ENCODE measurements at regions not wholly inside any gene's neighbourhood (a gene's known extent, or its start where the extent isn't known, plus 50 kb on each side); places are given as distances from the start of the nearest gene placed in this dataset.
A peak's percentile ranks its signal among the peaks of the same experiment; 100 is the strongest.

DNA sequence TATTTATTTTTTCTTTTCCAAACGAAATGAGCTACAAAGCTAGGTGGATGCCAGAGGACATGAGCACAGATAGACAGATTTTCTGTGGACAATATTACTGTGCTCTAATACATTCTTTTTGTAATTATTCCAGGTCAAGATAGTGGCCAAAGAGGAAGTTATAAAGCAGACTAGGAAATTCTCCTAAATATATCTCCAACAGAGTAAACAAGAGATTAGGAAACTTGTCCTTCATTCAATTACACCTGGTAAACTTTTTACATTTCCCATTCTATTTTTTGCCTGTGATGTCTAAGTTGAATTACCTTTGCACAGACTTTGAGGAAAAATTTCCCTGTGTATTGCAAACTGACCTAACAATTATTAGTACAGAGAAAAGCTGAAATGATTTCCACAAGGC lies 905.5 kb upstream of the PCDH20 start:
- no peaks in the 10 kb centered on the region for H4K20me1 ChIP-seq (ENCODE audit: insufficient read depth, poor library complexity, severe bottlenecking)
- H3K36me3 ChIP-seq (replicated peaks; ENCODE audit: insufficient read depth, low read depth), result no peaks in the 10 kb centered on the region
- no peaks in the 10 kb centered on the region for H3K9me2 ChIP-seq (replicated peaks; ENCODE audit: insufficient read depth)
- no peaks in the 10 kb centered on the region for H3K27me3 ChIP-seq
- H3K27ac ChIP-seq, result no peak overlapping the region
- H3K9me3 ChIP-seq (ENCODE audit: low read depth), result no peaks in the 10 kb centered on the region
- H3K4me1 ChIP-seq (ENCODE audit: insufficient read depth), result no peaks in the 10 kb centered on the region
- no peak overlapping the region for H3K4me3 ChIP-seq
- no peak overlapping the region for H2AFZ ChIP-seq
- H3K4me2 ChIP-seq, result no peak overlapping the region
- DNase-seq (ENCODE audit: low spot score), result no peak
- 9% methylated on average over 1 of the region's 1 CpG for WGBS (ENCODE audit: low lambda C conversion rate, missing lambda C conversion rate)
- no peak for TF ChIP-seq EZH2 (IDR thresholded peaks at IDR 0.05; ENCODE audit: borderline replicate concordance)
- TF ChIP-seq, protein P1, sequence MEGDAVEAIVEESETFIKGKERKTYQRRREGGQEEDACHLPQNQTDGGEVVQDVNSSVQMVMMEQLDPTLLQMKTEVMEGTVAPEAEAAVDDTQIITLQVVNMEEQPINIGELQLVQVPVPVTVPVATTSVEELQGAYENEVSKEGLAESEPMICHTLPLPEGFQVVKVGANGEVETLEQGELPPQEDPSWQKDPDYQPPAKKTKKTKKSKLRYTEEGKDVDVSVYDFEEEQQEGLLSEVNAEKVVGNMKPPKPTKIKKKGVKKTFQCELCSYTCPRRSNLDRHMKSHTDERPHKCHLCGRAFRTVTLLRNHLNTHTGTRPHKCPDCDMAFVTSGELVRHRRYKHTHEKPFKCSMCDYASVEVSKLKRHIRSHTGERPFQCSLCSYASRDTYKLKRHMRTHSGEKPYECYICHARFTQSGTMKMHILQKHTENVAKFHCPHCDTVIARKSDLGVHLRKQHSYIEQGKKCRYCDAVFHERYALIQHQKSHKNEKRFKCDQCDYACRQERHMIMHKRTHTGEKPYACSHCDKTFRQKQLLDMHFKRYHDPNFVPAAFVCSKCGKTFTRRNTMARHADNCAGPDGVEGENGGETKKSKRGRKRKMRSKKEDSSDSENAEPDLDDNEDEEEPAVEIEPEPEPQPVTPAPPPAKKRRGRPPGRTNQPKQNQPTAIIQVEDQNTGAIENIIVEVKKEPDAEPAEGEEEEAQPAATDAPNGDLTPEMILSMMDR (IDR thresholded peaks at IDR 0.05; ENCODE audit: poor library complexity), result no peak
- no peak for TF ChIP-seq EZH2phosphoT487 (IDR thresholded peaks at IDR 0.05; ENCODE audit: low read depth, severe bottlenecking, unreplicated experiment)
- no peaks in the 10 kb centered on the region for H3K79me2 ChIP-seq

DNA sequence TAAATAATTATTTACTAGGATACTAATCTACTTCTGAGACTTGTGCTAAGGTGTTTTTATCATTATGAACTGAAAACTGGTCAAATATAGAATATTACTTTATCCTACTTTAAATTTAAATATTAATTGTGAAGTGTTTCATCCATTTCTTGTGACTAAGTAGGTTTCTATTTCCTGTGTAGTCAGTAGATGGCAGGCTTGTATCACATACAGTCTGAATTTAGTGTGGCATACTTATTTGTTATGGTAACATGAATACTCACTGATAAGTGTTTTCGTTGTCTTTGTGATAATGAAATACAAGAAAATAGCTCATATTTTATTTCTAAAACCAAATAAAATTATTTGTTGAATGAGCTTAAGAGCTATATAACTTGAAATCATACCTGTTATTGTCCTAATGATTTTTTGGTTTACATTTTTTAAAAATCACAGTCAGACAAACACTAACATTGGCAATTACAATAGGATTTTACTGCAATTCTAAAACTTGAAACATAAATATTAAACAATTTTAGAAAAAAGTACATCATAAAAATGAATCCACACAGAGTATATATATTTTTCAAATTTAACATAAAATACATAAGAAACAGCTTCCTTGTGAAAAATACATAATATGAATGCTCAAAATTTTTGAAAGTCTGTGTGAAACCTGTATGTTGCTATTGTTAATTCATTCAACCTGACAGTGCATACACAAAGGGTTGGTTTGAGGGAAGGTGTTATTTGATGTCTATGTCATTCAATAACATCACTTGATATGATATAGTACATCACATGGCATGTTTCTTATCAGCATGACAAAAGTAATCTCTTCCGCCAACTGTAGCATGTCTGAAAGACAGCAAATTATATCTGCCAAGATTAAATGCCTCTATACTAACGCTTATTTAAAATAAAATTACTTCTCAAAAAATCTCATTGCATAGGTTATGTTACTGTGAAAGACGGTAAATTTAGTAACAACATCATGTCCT lies 904.8 kb upstream of the PCDH20 start:
- Histone ChIP-seq H3K27ac (no peak overlapping the region), H4K20me1 (ENCODE audit: insufficient read depth, poor library complexity, severe bottlenecking) (no peaks in the 10 kb centered on the region), H3K36me3 (replicated peaks; ENCODE audit: insufficient read depth, low read depth) (no peaks in the 10 kb centered on the region), H3K79me2 (no peaks in the 10 kb centered on the region), H3K9me3 (ENCODE audit: low read depth) (no peaks in the 10 kb centered on the region), H3K4me1 (ENCODE audit: insufficient read depth) (no peaks in the 10 kb centered on the region), H3K4me2 (no peak overlapping the region), H2AFZ (no peak overlapping the region), H3K9me2 (replicated peaks; ENCODE audit: insufficient read depth) (no peaks in the 10 kb centered on the region), H3K4me3 (no peak overlapping the region), H3K27me3 (no peaks in the 10 kb centered on the region)
- 43% methylated on average over 4 of the region's 4 CpGs for WGBS (ENCODE audit: low lambda C conversion rate, missing lambda C conversion rate)
- no peak for TF ChIP-seq EZH2 (IDR thresholded peaks at IDR 0.05; ENCODE audit: borderline replicate concordance)
- TF ChIP-seq, protein P1 (IDR thresholded peaks at IDR 0.05; ENCODE audit: poor library complexity), result peak; percentile 83
- DNase-seq (ENCODE audit: low spot score), result peak; percentile 48

DNA sequence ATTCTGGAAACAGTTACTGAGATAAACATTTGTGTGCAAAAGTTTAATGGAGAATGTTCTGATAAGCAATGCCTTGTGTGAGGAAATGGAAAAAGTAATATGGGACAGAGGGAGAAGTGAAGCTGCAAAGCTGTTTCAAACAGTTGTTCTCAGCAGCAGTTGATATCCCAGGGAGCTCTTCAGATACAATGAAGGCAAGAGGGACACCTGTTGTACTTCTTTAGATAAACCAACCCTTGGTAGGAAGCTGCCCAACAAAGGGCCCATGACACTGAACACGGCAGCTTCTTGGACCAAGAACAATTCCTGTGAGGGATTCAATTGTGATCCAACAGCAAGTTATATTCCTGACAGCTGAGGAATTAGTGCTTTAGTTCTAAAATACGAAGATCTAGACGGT lies 894.3 kb upstream of the PCDH20 start:
- TF ChIP-seq EZH2 (IDR thresholded peaks at IDR 0.05; ENCODE audit: borderline replicate concordance), result no peak
- TF ChIP-seq, protein P1 (IDR thresholded peaks at IDR 0.05; ENCODE audit: poor library complexity), result no peak
- no peak for TF ChIP-seq EZH2phosphoT487 (IDR thresholded peaks at IDR 0.05; ENCODE audit: low read depth, severe bottlenecking, unreplicated experiment)
- no peaks in the 10 kb centered on the region for H3K79me2 ChIP-seq
- no peak overlapping the region for H2AFZ ChIP-seq
- H3K9me2 ChIP-seq (replicated peaks; ENCODE audit: insufficient read depth), result no peaks in the 10 kb centered on the region
- H3K27me3 ChIP-seq, result no peaks in the 10 kb centered on the region
- no peaks in the 10 kb centered on the region for H3K36me3 ChIP-seq (replicated peaks; ENCODE audit: insufficient read depth, low read depth)
- WGBS (ENCODE audit: low lambda C conversion rate, missing lambda C conversion rate), result 88% methylated on average over 3 of the region's 3 CpGs
- H3K4me2 ChIP-seq, result no peak overlapping the region
- H3K9me3 ChIP-seq (ENCODE audit: low read depth), result no peaks in the 10 kb centered on the region
- no peak for DNase-seq (ENCODE audit: low spot score)
- no peaks in the 10 kb centered on the region for H3K4me1 ChIP-seq (ENCODE audit: insufficient read depth)
- H3K27ac ChIP-seq, result no peak overlapping the region
- no peak overlapping the region for H3K4me3 ChIP-seq
- H4K20me1 ChIP-seq (ENCODE audit: insufficient read depth, poor library complexity, severe bottlenecking), result no peaks in the 10 kb centered on the region

All from hepatocyte (in vitro differentiated cells).